SK-N-SH (cell line): ENCODE measurements at regions not wholly inside any gene's neighbourhood (a gene's known extent, or its start where the extent isn't known, plus 50 kb on each side); places are given as distances from the start of the nearest gene placed in this dataset.

Experiments
- CHD2 ChIP-seq: fragments of 150-350 bp; IDR thresholded peaks from 2 replicates; pipeline ENCODE4 v1.6.1; 2018; ENCODE audit warnings: low read length; ENCODE audit not compliant: partially characterized antibody
- EP300 ChIP-seq, 2 experiments: IDR thresholded peaks; 2 replicates each; pipeline versions ENCODE4 v1.4.0 to v1.6.1; 2012; ENCODE audit warnings: borderline replicate concordance in 1 of 2, low read depth in 1 of 2, low read length in 1 of 2
- MXI1 ChIP-seq: IDR thresholded peaks from 2 replicates; pipeline ENCODE4 v1.6.1; 2012; ENCODE audit warnings: mild to moderate bottlenecking, low read depth, low read length, improper control_type of control experiment
- RAD21 ChIP-seq: IDR thresholded peaks from 2 replicates; pipeline ENCODE4 v1.6.1; 2012; ENCODE audit warnings: mild to moderate bottlenecking, low read length
- SMC3 ChIP-seq: IDR thresholded peaks from 2 replicates; pipeline ENCODE4 v1.6.1; 2012; ENCODE audit warnings: low read depth, low read length, improper control_type of control experiment
- TAF1 ChIP-seq: IDR thresholded peaks from 2 replicates; pipeline ENCODE4 v1.6.1; 2012; ENCODE audit warnings: low read depth, mild to moderate bottlenecking, low read length, moderate library complexity, borderline replicate concordance
- YY1 ChIP-seq: IDR thresholded peaks from 2 replicates; pipeline ENCODE4 v1.4.0; 2012; ENCODE audit warnings: low read depth, mild to moderate bottlenecking
- TF ChIP-seq, protein P1 (sequence below): IDR thresholded peaks from 2 replicates; pipeline ENCODE4 v1.6.1; 2012; ENCODE audit warnings: mild to moderate bottlenecking, low read depth, low read length, moderate library complexity
- TF ChIP-seq, protein P2 (sequence below): fragments of 200-600 bp; sonication (generic); IDR thresholded peaks from 2 replicates; pipeline ENCODE4 v1.6.1; 2017; ENCODE audit warnings: antibody characterized with exemption, mild to moderate bottlenecking, moderate library complexity
- TF ChIP-seq, protein P3 (sequence below): fragments of 150-350 bp; IDR thresholded peaks from 2 replicates; pipeline ENCODE4 v1.6.1; 2016; ENCODE audit warnings: mild to moderate bottlenecking, low read depth, low read length
- TF ChIP-seq, protein P4 (sequence below): fragments of 150-350 bp; IDR thresholded peaks from 2 replicates; pipeline ENCODE4 v1.6.1; 2017; ENCODE audit warnings: antibody characterized with exemption, low read length, low read depth, borderline replicate concordance

DNA sequence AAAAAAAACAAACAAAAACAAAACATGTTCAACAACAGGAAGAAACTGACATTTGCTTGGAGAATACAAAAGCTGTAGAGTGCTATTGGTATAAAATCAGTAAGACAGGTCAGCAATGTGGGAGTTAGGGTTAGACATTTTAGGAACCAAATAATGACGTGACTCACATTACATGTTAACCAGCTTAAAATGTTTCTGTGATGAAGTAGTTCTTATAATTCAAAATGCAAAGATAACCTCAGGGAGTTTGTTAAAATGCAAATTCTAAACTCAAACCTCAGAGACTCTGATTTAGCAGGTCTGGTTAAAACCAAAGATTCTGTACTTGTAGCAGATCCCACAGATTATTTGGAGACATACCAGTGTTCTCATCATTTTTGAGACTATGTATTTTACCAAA, 549.4 kb upstream of the SLITRK1 start:
- no peak for TF ChIP-seq TAF1
- TF ChIP-seq, protein P1, sequence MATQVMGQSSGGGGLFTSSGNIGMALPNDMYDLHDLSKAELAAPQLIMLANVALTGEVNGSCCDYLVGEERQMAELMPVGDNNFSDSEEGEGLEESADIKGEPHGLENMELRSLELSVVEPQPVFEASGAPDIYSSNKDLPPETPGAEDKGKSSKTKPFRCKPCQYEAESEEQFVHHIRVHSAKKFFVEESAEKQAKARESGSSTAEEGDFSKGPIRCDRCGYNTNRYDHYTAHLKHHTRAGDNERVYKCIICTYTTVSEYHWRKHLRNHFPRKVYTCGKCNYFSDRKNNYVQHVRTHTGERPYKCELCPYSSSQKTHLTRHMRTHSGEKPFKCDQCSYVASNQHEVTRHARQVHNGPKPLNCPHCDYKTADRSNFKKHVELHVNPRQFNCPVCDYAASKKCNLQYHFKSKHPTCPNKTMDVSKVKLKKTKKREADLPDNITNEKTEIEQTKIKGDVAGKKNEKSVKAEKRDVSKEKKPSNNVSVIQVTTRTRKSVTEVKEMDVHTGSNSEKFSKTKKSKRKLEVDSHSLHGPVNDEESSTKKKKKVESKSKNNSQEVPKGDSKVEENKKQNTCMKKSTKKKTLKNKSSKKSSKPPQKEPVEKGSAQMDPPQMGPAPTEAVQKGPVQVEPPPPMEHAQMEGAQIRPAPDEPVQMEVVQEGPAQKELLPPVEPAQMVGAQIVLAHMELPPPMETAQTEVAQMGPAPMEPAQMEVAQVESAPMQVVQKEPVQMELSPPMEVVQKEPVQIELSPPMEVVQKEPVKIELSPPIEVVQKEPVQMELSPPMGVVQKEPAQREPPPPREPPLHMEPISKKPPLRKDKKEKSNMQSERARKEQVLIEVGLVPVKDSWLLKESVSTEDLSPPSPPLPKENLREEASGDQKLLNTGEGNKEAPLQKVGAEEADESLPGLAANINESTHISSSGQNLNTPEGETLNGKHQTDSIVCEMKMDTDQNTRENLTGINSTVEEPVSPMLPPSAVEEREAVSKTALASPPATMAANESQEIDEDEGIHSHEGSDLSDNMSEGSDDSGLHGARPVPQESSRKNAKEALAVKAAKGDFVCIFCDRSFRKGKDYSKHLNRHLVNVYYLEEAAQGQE, result no peak
- TF ChIP-seq, protein P2, sequence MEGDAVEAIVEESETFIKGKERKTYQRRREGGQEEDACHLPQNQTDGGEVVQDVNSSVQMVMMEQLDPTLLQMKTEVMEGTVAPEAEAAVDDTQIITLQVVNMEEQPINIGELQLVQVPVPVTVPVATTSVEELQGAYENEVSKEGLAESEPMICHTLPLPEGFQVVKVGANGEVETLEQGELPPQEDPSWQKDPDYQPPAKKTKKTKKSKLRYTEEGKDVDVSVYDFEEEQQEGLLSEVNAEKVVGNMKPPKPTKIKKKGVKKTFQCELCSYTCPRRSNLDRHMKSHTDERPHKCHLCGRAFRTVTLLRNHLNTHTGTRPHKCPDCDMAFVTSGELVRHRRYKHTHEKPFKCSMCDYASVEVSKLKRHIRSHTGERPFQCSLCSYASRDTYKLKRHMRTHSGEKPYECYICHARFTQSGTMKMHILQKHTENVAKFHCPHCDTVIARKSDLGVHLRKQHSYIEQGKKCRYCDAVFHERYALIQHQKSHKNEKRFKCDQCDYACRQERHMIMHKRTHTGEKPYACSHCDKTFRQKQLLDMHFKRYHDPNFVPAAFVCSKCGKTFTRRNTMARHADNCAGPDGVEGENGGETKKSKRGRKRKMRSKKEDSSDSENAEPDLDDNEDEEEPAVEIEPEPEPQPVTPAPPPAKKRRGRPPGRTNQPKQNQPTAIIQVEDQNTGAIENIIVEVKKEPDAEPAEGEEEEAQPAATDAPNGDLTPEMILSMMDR, result no peak
- no peak for TF ChIP-seq SMC3
- TF ChIP-seq RAD21, result no peak
- TF ChIP-seq, protein P3, sequence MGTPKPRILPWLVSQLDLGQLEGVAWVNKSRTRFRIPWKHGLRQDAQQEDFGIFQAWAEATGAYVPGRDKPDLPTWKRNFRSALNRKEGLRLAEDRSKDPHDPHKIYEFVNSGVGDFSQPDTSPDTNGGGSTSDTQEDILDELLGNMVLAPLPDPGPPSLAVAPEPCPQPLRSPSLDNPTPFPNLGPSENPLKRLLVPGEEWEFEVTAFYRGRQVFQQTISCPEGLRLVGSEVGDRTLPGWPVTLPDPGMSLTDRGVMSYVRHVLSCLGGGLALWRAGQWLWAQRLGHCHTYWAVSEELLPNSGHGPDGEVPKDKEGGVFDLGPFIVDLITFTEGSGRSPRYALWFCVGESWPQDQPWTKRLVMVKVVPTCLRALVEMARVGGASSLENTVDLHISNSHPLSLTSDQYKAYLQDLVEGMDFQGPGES, result no peak
- TF ChIP-seq YY1, result no peak
- no peak for TF ChIP-seq MXI1
- TF ChIP-seq EP300 (IDR thresholded peaks at IDR 0.05; ENCODE audit: borderline replicate concordance in 1 of 2, low read depth in 1 of 2, low read length in 1 of 2), result no peak
- no peak for TF ChIP-seq CHD2
- TF ChIP-seq, protein P4, sequence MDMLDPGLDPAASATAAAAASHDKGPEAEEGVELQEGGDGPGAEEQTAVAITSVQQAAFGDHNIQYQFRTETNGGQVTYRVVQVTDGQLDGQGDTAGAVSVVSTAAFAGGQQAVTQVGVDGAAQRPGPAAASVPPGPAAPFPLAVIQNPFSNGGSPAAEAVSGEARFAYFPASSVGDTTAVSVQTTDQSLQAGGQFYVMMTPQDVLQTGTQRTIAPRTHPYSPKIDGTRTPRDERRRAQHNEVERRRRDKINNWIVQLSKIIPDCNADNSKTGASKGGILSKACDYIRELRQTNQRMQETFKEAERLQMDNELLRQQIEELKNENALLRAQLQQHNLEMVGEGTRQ, result no peak
